SK-N-SH (cell line): ENCODE measurements at regions not wholly inside any gene's neighbourhood (a gene's known extent, or its start where the extent isn't known, plus 50 kb on each side); places are given as distances from the start of the nearest gene placed in this dataset.

Experiments
- CTCF ChIA-PET: fragments of 300-600, 350-600 bp; formaldehyde crosslinking; extraction: SDS; loops from one replicate; lab custom pipeline; 2021; lab: Yijun Ruan, JAX
- POLR2A ChIA-PET: fragments of 350-600 bp; sonication (Branson Sonifier 250); formaldehyde crosslinking; extraction: SDS; loops from one replicate; lab custom pipeline; 2020; ENCODE audit warnings: antibody characterized with exemption, inconsistent platforms; lab: Yijun Ruan, JAX
- DNase-seq: peaks from one replicate; pipeline ENCODE4 v3.0.0; 2012
- H2AFZ ChIP-seq: fragments of 200-600 bp; sonication (generic); 2 replicates; pipeline ENCODE4 v1.8.1; 2016; ENCODE audit warnings: antibody characterized with exemption, mild to moderate bottlenecking, low read depth
- H3F3A ChIP-seq: fragments of 200-600 bp; sonication (generic); replicated peaks from 2 replicates; pipeline ENCODE3; 2016; ENCODE audit warnings: antibody characterized with exemption, mild to moderate bottlenecking; ENCODE audit not compliant: insufficient read depth
- H3K27ac ChIP-seq, 2 experiments: fragments of 200-500 bp in 1 of 2; fragments of 200-600 bp in 1 of 2; sonication (Bioruptor generic) in 1 of 2; sonication (generic), shearing (Covaris generic) in 1 of 2; 2 replicates each; pipeline versions ENCODE4 v1.5.1 to v1.6.1; 2014 to 2016; ENCODE audit warnings: low read depth in 2 of 2, inconsistent platforms in 1 of 2, low read length in 1 of 2, mild to moderate bottlenecking in 1 of 2, mixed read lengths in 1 of 2
- H3K27me3 ChIP-seq: fragments of 200-600 bp; sonication (generic), shearing (Covaris generic); 2 replicates; pipeline ENCODE4 v1.6.1; 2016; ENCODE audit warnings: mixed run types; ENCODE audit not compliant: insufficient read depth
- H3K36me3 ChIP-seq, 2 experiments: fragments of 200-500 bp in 1 of 2; fragments of 200-600 bp in 1 of 2; sonication (Bioruptor generic) in 1 of 2; sonication (generic) in 1 of 2; replicated peaks in 1 of 2; 2 replicates each; pipeline versions ENCODE3 to v1.5.1; 2014 to 2016; ENCODE audit warnings: low read length in 1 of 2, mild to moderate bottlenecking in 1 of 2; ENCODE audit not compliant: insufficient read depth in 2 of 2, control insufficient read depth in 1 of 2
- H3K4me1 ChIP-seq, 2 experiments: fragments of 200-500 bp in 1 of 2; fragments of 200-600 bp in 1 of 2; sonication (Bioruptor generic) in 1 of 2; sonication (generic), shearing (Covaris generic) in 1 of 2; 2 replicates each; pipeline versions ENCODE4 v1.5.1 to v1.6.1; 2014 to 2016; ENCODE audit warnings: low read depth in 1 of 2, low read length in 1 of 2, mixed run types in 1 of 2; ENCODE audit not compliant: insufficient read depth in 2 of 2, control insufficient read depth in 1 of 2
- H3K4me2 ChIP-seq: fragments of 200-600 bp; sonication (generic), shearing (Covaris generic); 2 replicates; pipeline ENCODE4 v1.6.1; 2017; ENCODE audit warnings: mixed run types
- H3K4me3 ChIP-seq, 2 experiments: fragments of 200-500 bp in 1 of 2; fragments of 200-600 bp in 1 of 2; sonication (Bioruptor generic) in 1 of 2; sonication (generic), shearing (Covaris generic) in 1 of 2; 2 replicates each; pipeline versions ENCODE4 v1.5.1 to v1.8.1; 2014 to 2016; ENCODE audit warnings: low read depth in 2 of 2, inconsistent platforms in 1 of 2, low read length in 1 of 2, mild to moderate bottlenecking in 1 of 2, mixed read lengths in 1 of 2, moderate library complexity in 1 of 2
- H3K79me2 ChIP-seq: fragments of 200-600 bp; sonication (generic); 2 replicates; pipeline ENCODE4 v1.8.1; 2017; ENCODE audit warnings: mild to moderate bottlenecking; ENCODE audit not compliant: insufficient read depth
- H3K9ac ChIP-seq: fragments of 200-600 bp; sonication (generic); 2 replicates; pipeline ENCODE4 v1.6.1; 2017; ENCODE audit warnings: mixed run types
- H3K9me2 ChIP-seq: fragments of 200-600 bp; sonication (generic); 2 replicates; pipeline ENCODE4 v1.6.1; 2017; ENCODE audit warnings: mixed run types
- H3K9me3 ChIP-seq: fragments of 200-600 bp; sonication (generic); 2 replicates; pipeline ENCODE4 v1.6.1; 2017; ENCODE audit warnings: mixed run types, mild to moderate bottlenecking, moderate library complexity
- H4K20me1 ChIP-seq: fragments of 200-600 bp; sonication (generic); 2 replicates; pipeline ENCODE4 v1.6.1; 2017; ENCODE audit warnings: mild to moderate bottlenecking, mixed run types; ENCODE audit not compliant: insufficient read depth
- FOSL2 ChIP-seq: IDR thresholded peaks from 2 replicates; pipeline ENCODE4 v1.4.0; 2012; ENCODE audit warnings: low read depth, mild to moderate bottlenecking, moderate library complexity, borderline replicate concordance
- FOXJ3 ChIP-seq: sonication (generic); formaldehyde crosslinking; IDR thresholded peaks from 2 replicates; pipeline ENCODE4 v1.5.1; 2020; ENCODE audit warnings: mild to moderate bottlenecking, missing genetic modification reagents
- MXI1 ChIP-seq: IDR thresholded peaks from 2 replicates; pipeline ENCODE4 v1.6.1; 2012; ENCODE audit warnings: mild to moderate bottlenecking, low read depth, low read length, improper control_type of control experiment
- POLR2AphosphoS5 ChIP-seq: IDR thresholded peaks from 2 replicates; pipeline ENCODE4 v1.6.1; 2012; ENCODE audit warnings: low read depth, low read length
- RCOR1 ChIP-seq: fragments of 150-350 bp; IDR thresholded peaks from 2 replicates; pipeline ENCODE4 v1.6.1; 2017; ENCODE audit warnings: antibody characterized with exemption, low read length
- RXRA ChIP-seq: IDR thresholded peaks from 2 replicates; pipeline ENCODE4 v1.4.0; 2012; ENCODE audit warnings: low read depth, mild to moderate bottlenecking, borderline replicate concordance
- SIN3A ChIP-seq: IDR thresholded peaks from 2 replicates; pipeline ENCODE4 v1.6.1; 2012; ENCODE audit warnings: low read depth, mild to moderate bottlenecking, low read length, moderate library complexity, borderline replicate concordance
- SMC3 ChIP-seq: IDR thresholded peaks from 2 replicates; pipeline ENCODE4 v1.6.1; 2012; ENCODE audit warnings: low read depth, low read length, improper control_type of control experiment
- TAF1 ChIP-seq: IDR thresholded peaks from 2 replicates; pipeline ENCODE4 v1.6.1; 2012; ENCODE audit warnings: low read depth, mild to moderate bottlenecking, low read length, moderate library complexity, borderline replicate concordance
- TEAD4 ChIP-seq: IDR thresholded peaks from 2 replicates; pipeline ENCODE4 v1.4.0; 2012; ENCODE audit warnings: mild to moderate bottlenecking, borderline replicate concordance; ENCODE audit not compliant: insufficient read depth
- YY1 ChIP-seq: IDR thresholded peaks from 2 replicates; pipeline ENCODE4 v1.4.0; 2012; ENCODE audit warnings: low read depth, mild to moderate bottlenecking
- WGBS: methylation state at CpG from one replicate; pipeline ENCODE4 v1.1.6; 2017; ENCODE audit warnings: low lambda C conversion rate; 5-methylcytosine and 5-hydroxymethylcytosine counted together
- TF ChIP-seq, protein P1 (sequence below): IDR thresholded peaks from 2 replicates; pipeline ENCODE4 v1.6.1; 2012; ENCODE audit warnings: mild to moderate bottlenecking, low read depth, low read length, moderate library complexity
- TF ChIP-seq, protein P2 (sequence below): IDR thresholded peaks from 2 replicates; pipeline ENCODE4 v1.4.0; 2012; ENCODE audit warnings: low read depth
- TF ChIP-seq, protein P3 (sequence below): IDR thresholded peaks from 2 replicates; pipeline ENCODE4 v1.4.0; 2012; ENCODE audit warnings: low read depth, borderline replicate concordance

DNA sequence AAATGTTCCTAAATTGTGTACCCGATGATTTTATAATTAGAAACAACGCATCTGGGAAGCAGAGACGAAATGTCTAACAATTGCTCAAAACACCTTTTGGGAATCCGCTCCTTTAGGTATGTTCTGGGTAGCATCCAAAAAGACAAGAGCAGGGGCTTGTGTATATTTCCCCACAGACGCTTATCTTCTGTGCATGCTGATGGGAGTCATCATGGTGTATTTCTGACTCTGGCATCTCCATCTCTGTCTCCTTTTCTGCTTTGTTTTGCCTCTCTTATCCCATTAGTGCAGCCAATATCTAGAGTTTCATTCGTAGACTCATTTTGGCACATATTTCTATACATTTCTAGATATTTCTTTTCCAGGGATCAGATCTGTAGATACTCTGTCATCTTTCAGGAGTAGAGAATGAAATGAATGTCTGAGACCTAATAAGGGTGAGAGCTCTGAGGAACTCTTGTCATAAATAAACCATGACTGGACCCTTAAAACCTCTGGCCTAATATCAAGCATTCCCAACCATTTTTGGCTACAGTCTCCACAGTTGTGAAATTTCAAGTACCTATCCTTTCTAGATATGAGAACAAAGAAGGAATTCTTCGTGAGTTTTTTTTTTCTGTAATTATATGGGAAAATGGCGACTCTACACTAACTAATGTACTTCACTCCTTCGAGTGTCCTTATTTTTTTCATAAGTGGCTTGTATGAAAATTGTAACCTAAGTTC, 508.2 kb downstream of the ACTL7B start (continued):
- TF ChIP-seq, protein P1, sequence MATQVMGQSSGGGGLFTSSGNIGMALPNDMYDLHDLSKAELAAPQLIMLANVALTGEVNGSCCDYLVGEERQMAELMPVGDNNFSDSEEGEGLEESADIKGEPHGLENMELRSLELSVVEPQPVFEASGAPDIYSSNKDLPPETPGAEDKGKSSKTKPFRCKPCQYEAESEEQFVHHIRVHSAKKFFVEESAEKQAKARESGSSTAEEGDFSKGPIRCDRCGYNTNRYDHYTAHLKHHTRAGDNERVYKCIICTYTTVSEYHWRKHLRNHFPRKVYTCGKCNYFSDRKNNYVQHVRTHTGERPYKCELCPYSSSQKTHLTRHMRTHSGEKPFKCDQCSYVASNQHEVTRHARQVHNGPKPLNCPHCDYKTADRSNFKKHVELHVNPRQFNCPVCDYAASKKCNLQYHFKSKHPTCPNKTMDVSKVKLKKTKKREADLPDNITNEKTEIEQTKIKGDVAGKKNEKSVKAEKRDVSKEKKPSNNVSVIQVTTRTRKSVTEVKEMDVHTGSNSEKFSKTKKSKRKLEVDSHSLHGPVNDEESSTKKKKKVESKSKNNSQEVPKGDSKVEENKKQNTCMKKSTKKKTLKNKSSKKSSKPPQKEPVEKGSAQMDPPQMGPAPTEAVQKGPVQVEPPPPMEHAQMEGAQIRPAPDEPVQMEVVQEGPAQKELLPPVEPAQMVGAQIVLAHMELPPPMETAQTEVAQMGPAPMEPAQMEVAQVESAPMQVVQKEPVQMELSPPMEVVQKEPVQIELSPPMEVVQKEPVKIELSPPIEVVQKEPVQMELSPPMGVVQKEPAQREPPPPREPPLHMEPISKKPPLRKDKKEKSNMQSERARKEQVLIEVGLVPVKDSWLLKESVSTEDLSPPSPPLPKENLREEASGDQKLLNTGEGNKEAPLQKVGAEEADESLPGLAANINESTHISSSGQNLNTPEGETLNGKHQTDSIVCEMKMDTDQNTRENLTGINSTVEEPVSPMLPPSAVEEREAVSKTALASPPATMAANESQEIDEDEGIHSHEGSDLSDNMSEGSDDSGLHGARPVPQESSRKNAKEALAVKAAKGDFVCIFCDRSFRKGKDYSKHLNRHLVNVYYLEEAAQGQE = no peak
- TF ChIP-seq FOXJ3 (CRISPR knock-in tag) = no peak
- TF ChIP-seq RCOR1 = no peak
- no peak for TF ChIP-seq MXI1
- TF ChIP-seq, protein P2, sequence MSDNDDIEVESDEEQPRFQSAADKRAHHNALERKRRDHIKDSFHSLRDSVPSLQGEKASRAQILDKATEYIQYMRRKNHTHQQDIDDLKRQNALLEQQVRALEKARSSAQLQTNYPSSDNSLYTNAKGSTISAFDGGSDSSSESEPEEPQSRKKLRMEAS = no peak
- TF ChIP-seq, all 33 proteins: peak for 0

DNA sequence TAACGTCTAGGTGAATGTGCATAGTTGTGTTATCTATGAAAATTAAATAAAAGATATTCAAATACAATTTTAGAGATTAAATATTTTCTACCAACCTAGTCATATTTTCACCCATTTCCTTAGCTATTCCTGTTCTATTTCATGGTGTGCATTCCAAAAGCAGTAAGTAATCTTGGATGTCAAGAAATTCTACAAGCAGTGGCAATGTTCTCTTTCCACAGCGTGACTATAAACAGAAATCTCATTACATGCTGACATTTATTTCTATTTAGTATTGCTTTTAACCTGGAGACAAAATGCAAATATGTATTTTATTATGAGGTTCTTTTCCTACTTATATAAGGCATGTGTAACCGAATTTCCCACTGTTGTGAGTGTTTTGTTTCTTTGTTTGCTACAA, 510.0 kb downstream of the ACTL7B start:
- 7% methylated on average over 3 of the region's 3 CpGs for WGBS
- DNase-seq = no peak
- Histone ChIP-seq H3F3A (no peaks in the 10 kb centered on the region), H3K4me3 (no peak overlapping the region), H3K9me2 (no peaks in the 10 kb centered on the region), H4K20me1 (no peaks in the 10 kb centered on the region), H3K79me2 (no peaks in the 10 kb centered on the region), H3K36me3 (no peaks in the 10 kb centered on the region), H3K27me3 (no peaks in the 10 kb centered on the region; the same call in 1 of the 2 replicates), H2AFZ (no peak overlapping the region), H3K4me1 (no peaks in the 10 kb centered on the region), H3K9me3 (no peaks in the 10 kb centered on the region), H3K9ac (no peak overlapping the region), H3K4me2 (no peak overlapping the region), H3K27ac (no peak overlapping the region)
- no peak for TF ChIP-seq RCOR1
- TF ChIP-seq RXRA = no peak
- TF ChIP-seq TEAD4 = no peak
- TF ChIP-seq POLR2AphosphoS5 = no peak
- no peak for TF ChIP-seq TAF1
- no peak for TF ChIP-seq SMC3
- TF ChIP-seq YY1 = no peak
- TF ChIP-seq, protein P2 = no peak
- TF ChIP-seq SIN3A = no peak
- no peak for TF ChIP-seq FOSL2
- TF ChIP-seq, protein P3, sequence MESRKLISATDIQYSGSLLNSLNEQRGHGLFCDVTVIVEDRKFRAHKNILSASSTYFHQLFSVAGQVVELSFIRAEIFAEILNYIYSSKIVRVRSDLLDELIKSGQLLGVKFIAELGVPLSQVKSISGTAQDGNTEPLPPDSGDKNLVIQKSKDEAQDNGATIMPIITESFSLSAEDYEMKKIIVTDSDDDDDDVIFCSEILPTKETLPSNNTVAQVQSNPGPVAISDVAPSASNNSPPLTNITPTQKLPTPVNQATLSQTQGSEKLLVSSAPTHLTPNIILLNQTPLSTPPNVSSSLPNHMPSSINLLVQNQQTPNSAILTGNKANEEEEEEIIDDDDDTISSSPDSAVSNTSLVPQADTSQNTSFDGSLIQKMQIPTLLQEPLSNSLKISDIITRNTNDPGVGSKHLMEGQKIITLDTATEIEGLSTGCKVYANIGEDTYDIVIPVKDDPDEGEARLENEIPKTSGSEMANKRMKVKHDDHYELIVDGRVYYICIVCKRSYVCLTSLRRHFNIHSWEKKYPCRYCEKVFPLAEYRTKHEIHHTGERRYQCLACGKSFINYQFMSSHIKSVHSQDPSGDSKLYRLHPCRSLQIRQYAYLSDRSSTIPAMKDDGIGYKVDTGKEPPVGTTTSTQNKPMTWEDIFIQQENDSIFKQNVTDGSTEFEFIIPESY = no peak
- no peak for TF ChIP-seq MXI1
- POLR2A ChIA-PET = no interaction called here
- CTCF ChIA-PET = no interaction called here
